ENCODE measurements at regions not wholly inside any gene's neighbourhood (a gene's known extent, or its start where the extent isn't known, plus 50 kb on each side); places are given as distances from the start of the nearest gene placed in this dataset.
A peak's percentile ranks its signal among the peaks of the same experiment; 100 is the strongest.

- no peak overlapping the region for H3K4me3 ChIP-seq (replicated peaks in 1 of 3)
- no peak for TF ChIP-seq POLR2A (IDR thresholded peaks at IDR 0.05)
- TF ChIP-seq, protein P1, sequence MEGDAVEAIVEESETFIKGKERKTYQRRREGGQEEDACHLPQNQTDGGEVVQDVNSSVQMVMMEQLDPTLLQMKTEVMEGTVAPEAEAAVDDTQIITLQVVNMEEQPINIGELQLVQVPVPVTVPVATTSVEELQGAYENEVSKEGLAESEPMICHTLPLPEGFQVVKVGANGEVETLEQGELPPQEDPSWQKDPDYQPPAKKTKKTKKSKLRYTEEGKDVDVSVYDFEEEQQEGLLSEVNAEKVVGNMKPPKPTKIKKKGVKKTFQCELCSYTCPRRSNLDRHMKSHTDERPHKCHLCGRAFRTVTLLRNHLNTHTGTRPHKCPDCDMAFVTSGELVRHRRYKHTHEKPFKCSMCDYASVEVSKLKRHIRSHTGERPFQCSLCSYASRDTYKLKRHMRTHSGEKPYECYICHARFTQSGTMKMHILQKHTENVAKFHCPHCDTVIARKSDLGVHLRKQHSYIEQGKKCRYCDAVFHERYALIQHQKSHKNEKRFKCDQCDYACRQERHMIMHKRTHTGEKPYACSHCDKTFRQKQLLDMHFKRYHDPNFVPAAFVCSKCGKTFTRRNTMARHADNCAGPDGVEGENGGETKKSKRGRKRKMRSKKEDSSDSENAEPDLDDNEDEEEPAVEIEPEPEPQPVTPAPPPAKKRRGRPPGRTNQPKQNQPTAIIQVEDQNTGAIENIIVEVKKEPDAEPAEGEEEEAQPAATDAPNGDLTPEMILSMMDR (IDR thresholded peaks at IDR 0.05) = no peak
- intact Hi-C loops (cut with DNase I) = no loop called here
- 96 to 100% methylated on average over 3 of the region's 3 CpGs for WGBS, 2 donors
- H3K9me3 ChIP-seq = no peaks in the 10 kb centered on the region
- H3K4me1 ChIP-seq = peaks cover 8 to 32% of the 10 kb centered on the region in 2 donors
- no peak for DNase-seq
- no peaks in the 10 kb centered on the region for H3K36me3 ChIP-seq
- H3K27ac ChIP-seq = no peak overlapping the region
- no peaks in the 10 kb centered on the region for H3K27me3 ChIP-seq
These were observed 545.8 kb downstream of the INSC start for GRCh38 chr11:15660496-15660895.

GRCh38 chr11:15662285-15662684 lies 547.6 kb downstream of the INSC start:
- Histone ChIP-seq H3K27me3 (no peaks in the 10 kb centered on the region), H3K36me3 (no peaks in the 10 kb centered on the region), H3K4me3 (replicated peaks in 1 of 3) (no peak overlapping the region), H3K9me3 (no peaks in the 10 kb centered on the region), H3K27ac (peak overlapping the region; percentile 63 to 77 (median 70)), H3K4me1 (peaks cover 8 to 32% of the 10 kb centered on the region in 2 donors)
- intact Hi-C loops (cut with DNase I) = no loop called here
- TF ChIP-seq, protein P1 (IDR thresholded peaks at IDR 0.05) = no peak
- DNase-seq = no peak
- 80 to 89% methylated on average over 1 of the region's 1 CpG for WGBS, 2 donors

DNA sequence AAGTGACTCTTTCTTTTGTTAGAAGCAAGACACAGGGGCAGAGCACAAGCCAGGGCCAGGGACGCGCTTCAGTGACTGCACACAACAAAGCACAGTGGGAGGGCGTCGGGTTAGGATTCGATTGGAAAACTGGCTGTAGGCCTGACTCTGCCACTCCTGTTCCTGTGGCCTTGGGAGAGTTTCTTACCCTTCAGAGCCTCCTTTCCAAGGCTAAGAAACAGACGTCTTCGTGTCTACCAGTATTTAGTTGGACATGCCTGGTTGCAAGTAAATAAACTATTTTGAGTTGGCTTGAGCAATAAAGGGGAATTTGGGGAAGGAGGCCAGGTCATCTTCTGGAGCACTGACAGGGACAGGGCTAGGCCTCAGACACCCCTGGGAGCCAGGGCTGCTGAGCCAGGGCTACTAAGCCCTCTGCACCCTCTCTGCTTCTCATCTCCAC lies 549.1 kb downstream of the INSC start:
- peak; percentile 83 to 89 for DNase-seq
- 26 to 53% methylated on average over 7 of the region's 7 CpGs for WGBS, 2 donors
- Histone ChIP-seq H3K27ac (peak overlapping the region; percentile 63 to 81 (median 73)), H3K36me3 (no peaks in the 10 kb centered on the region), H3K9me3 (no peaks in the 10 kb centered on the region), H3K4me1 (peaks cover 8 to 32% of the 10 kb centered on the region in 2 donors), H3K27me3 (no peaks in the 10 kb centered on the region), H3K4me3 (replicated peaks in 1 of 3) (no peak overlapping the region)
- TF ChIP-seq POLR2A (IDR thresholded peaks at IDR 0.05) = no peak
- TF ChIP-seq, protein P1 (IDR thresholded peaks at IDR 0.05) = no peak
- intact Hi-C loops (cut with DNase I) = loop anchor here (2.0 kb wide), 1 partner anchor 53 kb away; no protein-coding TSS in a partner anchor

- intact Hi-C loops (cut with DNase I) = loop anchor here (2.0 kb wide), 1 partner anchor 51 kb away; no protein-coding TSS in a partner anchor
- 76 to 80% methylated on average over 4 of the region's 4 CpGs for WGBS, 2 donors
These were observed 550.7 kb downstream of the INSC start for GRCh38 chr11:15665368-15665871.

GRCh38 chr11:15667127-15667725 lies 552.5 kb downstream of the INSC start:
- intact Hi-C loops (cut with DNase I) = no loop called here
- TF ChIP-seq, protein P1 (IDR thresholded peaks at IDR 0.05) = no peak
- no peak for TF ChIP-seq POLR2A (IDR thresholded peaks at IDR 0.05)
- no peaks in the 10 kb centered on the region for H3K9me3 ChIP-seq
- WGBS, 2 donors = 93 to 97% methylated on average over 3 of the region's 3 CpGs
- DNase-seq = no peak
- no peaks in the 10 kb centered on the region for H3K27me3 ChIP-seq
- H3K36me3 ChIP-seq = no peaks in the 10 kb centered on the region
- H3K27ac ChIP-seq = no peak overlapping the region
- no peak overlapping the region for H3K4me3 ChIP-seq (replicated peaks in 1 of 3)
- peaks cover 8 to 30% of the 10 kb centered on the region in 2 donors for H3K4me1 ChIP-seq

More at GRCh38 chr11:15665368-15665871, 550.7 kb downstream of the INSC start:
- no peak for DNase-seq
- no peak overlapping the region for H3K4me3 ChIP-seq (replicated peaks in 1 of 3)
- H3K27me3 ChIP-seq = no peaks in the 10 kb centered on the region
- no peaks in the 10 kb centered on the region for H3K36me3 ChIP-seq
- H3K9me3 ChIP-seq = no peaks in the 10 kb centered on the region
- no peak overlapping the region for H3K27ac ChIP-seq
- peaks cover 8 to 32% of the 10 kb centered on the region in 2 donors for H3K4me1 ChIP-seq
- no peak for TF ChIP-seq POLR2A (IDR thresholded peaks at IDR 0.05)
- TF ChIP-seq, protein P1 (IDR thresholded peaks at IDR 0.05) = no peak
